Neuronal stem cell (in vitro differentiated cells): ENCODE measurements at regions not wholly inside any gene's neighbourhood (a gene's known extent, or its start where the extent isn't known, plus 50 kb on each side); places are given as distances from the start of the nearest gene placed in this dataset.

Source experiments
- DNase-seq: peaks from one replicate; pipeline ENCODE4 v3.0.0-alpha.2; 2013; ENCODE audit warnings: low spot score
- H2AFZ ChIP-seq: one replicate; pipeline ENCODE4 v1.6.1; 2013; ENCODE audit warnings: mild to moderate bottlenecking, low read length, inconsistent platforms
- H2AK5ac ChIP-seq: 2 replicates; pipeline ENCODE4 v1.6.1; 2013; ENCODE audit warnings: low read depth, mild to moderate bottlenecking, inconsistent platforms, low read length, moderate library complexity, mixed read lengths
- H2BK120ac ChIP-seq: 2 replicates; pipeline ENCODE4 v1.6.1; 2013; ENCODE audit warnings: low read depth, mild to moderate bottlenecking, inconsistent platforms, low read length, moderate library complexity, mixed read lengths
- H2BK12ac ChIP-seq: one replicate; pipeline ENCODE4 v1.6.1; 2013; ENCODE audit warnings: low read length, inconsistent platforms
- H2BK15ac ChIP-seq: 2 replicates; pipeline ENCODE4 v1.6.1; 2013; ENCODE audit warnings: mild to moderate bottlenecking, low read length, inconsistent platforms, mixed read lengths
- H2BK5ac ChIP-seq: one replicate; pipeline ENCODE4 v1.6.1; 2013; ENCODE audit warnings: inconsistent platforms, mild to moderate bottlenecking, low read length, moderate library complexity
- H3K14ac ChIP-seq: one replicate; pipeline ENCODE4 v1.6.1; 2013; ENCODE audit warnings: low read length, inconsistent platforms
- H3K18ac ChIP-seq: 2 replicates; pipeline ENCODE4 v1.6.1; 2013; ENCODE audit warnings: low read length, inconsistent platforms
- H3K23ac ChIP-seq: 2 replicates; pipeline ENCODE4 v1.6.1; 2013; ENCODE audit warnings: low read depth, mild to moderate bottlenecking, mixed read lengths, low read length, inconsistent platforms; ENCODE audit not compliant: poor library complexity
- H3K27ac ChIP-seq: replicated peaks from 3 replicates; pipeline ENCODE4 v1.5.1; 2013; ENCODE audit warnings: low read length, inconsistent platforms
- H3K27me3 ChIP-seq, 3 experiments: 2 replicates each; pipeline ENCODE4 v1.6.1; 2013; ENCODE audit warnings: low read length in 3 of 3, mild to moderate bottlenecking in 2 of 3, inconsistent platforms in 1 of 3, low read depth in 1 of 3, mixed read lengths in 1 of 3, moderate library complexity in 1 of 3; ENCODE audit not compliant: control insufficient read depth in 3 of 3, insufficient read depth in 3 of 3
- H3K36me3 ChIP-seq, 2 donors: replicated peaks in 1 of 2; 2 replicates each; pipeline ENCODE4 v1.6.1; 2013; ENCODE audit warnings: low read length in 2 of 2; ENCODE audit not compliant: control insufficient read depth in 2 of 2, insufficient read depth in 2 of 2
- H3K4ac ChIP-seq: 2 replicates; pipeline ENCODE4 v1.6.1; 2013; ENCODE audit warnings: inconsistent platforms, mild to moderate bottlenecking, low read length, moderate library complexity
- H3K4me1 ChIP-seq, 2 donors: 1 replicate in 1 of 2; 2 replicates in 1 of 2; pipeline ENCODE4 v1.6.1; 2013; ENCODE audit warnings: low read length in 2 of 2, low read depth in 1 of 2; ENCODE audit not compliant: control insufficient read depth in 2 of 2, insufficient read depth in 1 of 2
- H3K4me2 ChIP-seq: one replicate; pipeline ENCODE4 v1.6.1; 2013; ENCODE audit warnings: mild to moderate bottlenecking, low read length, inconsistent platforms; ENCODE audit not compliant: insufficient read depth, poor library complexity, severe bottlenecking
- H3K4me3 ChIP-seq, 2 donors: 2 replicates each; pipeline ENCODE4 v1.5.1; 2013; ENCODE audit warnings: low read length in 2 of 2, mild to moderate bottlenecking in 2 of 2, inconsistent platforms in 1 of 2, moderate library complexity in 1 of 2
- H3K79me1 ChIP-seq: one replicate; pipeline ENCODE4 v1.6.1; 2013; ENCODE audit warnings: low read depth, mild to moderate bottlenecking, inconsistent platforms, low read length, moderate library complexity
- H3K9ac ChIP-seq: one replicate; pipeline ENCODE4 v1.6.1; 2013; ENCODE audit warnings: mild to moderate bottlenecking, low read depth, low read length, inconsistent platforms; ENCODE audit not compliant: poor library complexity
- H3K9me3 ChIP-seq, 2 donors: replicated peaks in 1 of 2; 2 replicates each; pipeline versions ENCODE3 to v1.6.1; 2013; ENCODE audit warnings: low read length in 2 of 2, mild to moderate bottlenecking in 2 of 2, inconsistent platforms in 1 of 2, low read depth in 1 of 2, mixed read lengths in 1 of 2, moderate library complexity in 1 of 2; ENCODE audit not compliant: control insufficient read depth in 2 of 2, insufficient read depth in 1 of 2
- H4K8ac ChIP-seq: one replicate; pipeline ENCODE4 v1.6.1; 2013; ENCODE audit warnings: low read depth, mild to moderate bottlenecking, inconsistent platforms, low read length, moderate library complexity
- H4K91ac ChIP-seq: one replicate; pipeline ENCODE4 v1.6.1; 2013; ENCODE audit warnings: low read length, low read depth, mild to moderate bottlenecking, inconsistent platforms; ENCODE audit not compliant: poor library complexity
- WGBS, 2 donors: extraction: QIAGEN DNeasy Blood & Tissue Kit; methylation state at CpG; one replicate each; pipeline ENCODE4 v1.1.7; 2013; ENCODE audit warnings: missing lambda C conversion rate in 2 of 2, mixed read lengths in 1 of 2; ENCODE audit not compliant: insufficient read length in 2 of 2, insufficient replicate concordance in 1 of 2; ENCODE audit errors: extremely low coverage in 2 of 2; 5-methylcytosine and 5-hydroxymethylcytosine counted together

DNA sequence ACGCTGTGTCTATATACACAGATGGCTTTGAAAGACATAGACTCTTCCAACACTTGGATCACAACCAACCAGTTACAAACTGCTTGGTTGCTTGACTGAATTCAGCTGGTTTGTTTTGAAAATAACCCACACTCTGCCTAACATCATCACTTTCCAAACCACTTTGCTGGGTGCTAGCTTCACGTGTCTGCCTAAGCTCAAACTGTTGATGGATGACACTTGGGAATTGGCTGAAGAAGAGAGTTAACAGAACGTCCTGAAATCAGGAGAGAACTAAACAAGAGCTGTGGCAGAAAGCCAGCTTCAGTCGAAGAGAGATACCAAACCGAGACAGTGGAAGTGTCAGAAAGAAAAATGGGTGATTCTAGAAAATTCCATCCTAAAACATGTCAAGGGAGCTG lies 420.8 kb upstream of the AUTS2 start:
- no CpG with 5 or more reads among the region's 5 CpGs for WGBS, 2 donors
- DNase-seq: no peak
- H3K27ac ChIP-seq: no peak overlapping the region

DNA sequence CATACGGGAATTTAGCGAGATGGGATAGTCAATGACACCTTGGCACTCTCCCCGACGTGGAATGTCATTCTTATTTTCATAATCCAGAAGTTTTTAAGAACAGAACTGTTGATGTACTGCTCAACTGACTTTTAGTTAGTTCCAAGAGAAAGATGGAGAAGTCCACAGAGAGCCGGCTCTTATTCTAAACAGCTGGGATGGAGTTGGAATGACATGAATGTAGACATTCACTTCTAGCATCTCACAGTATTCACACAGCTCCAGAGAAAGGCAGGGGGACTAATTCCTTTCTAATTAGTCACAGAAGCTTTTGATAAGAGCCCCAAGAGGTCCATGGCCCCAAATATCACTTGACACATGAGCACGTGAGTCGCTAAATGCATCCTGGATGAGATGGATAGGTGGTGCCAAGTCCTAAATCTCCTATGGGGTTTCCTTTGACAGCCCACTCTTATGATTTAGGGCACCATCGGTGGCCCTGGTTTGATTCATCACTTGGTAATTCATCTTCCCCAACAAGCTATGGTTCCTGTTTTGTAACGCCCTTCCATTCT lies 420.3 kb upstream of the AUTS2 start:
- Histone ChIP-seq H3K23ac (no peak overlapping the region), H3K14ac (no peak overlapping the region), H2BK15ac (no peak overlapping the region), H2BK5ac (no peak overlapping the region), H3K27me3 (no peaks in the 10 kb centered on the region), H3K9me3 (peaks cover 0 to 4% of the 10 kb centered on the region in 2 donors), H3K27ac (no peak overlapping the region), H3K9ac (no peak overlapping the region), H3K4me3 (no peak overlapping the region), H2BK12ac (no peak overlapping the region), H2BK120ac (no peak overlapping the region), H3K4me2 (no peak overlapping the region), H3K79me1 (no peaks in the 10 kb centered on the region), H2AK5ac (no peak overlapping the region), H3K18ac (no peak overlapping the region), H4K91ac (no peak overlapping the region), H3K4me1 (no peaks in the 10 kb centered on the region), H3K36me3 (no peaks in the 10 kb centered on the region), H4K8ac (no peak overlapping the region), H2AFZ (no peak overlapping the region), H3K4ac (no peak overlapping the region)
- WGBS, 2 donors: no CpG with 5 or more reads among the region's 9 CpGs
- no peak for DNase-seq

More for the DNA sequence above, 420.8 kb upstream of the AUTS2 start:
- H3K4me3 ChIP-seq: no peak overlapping the region
- H4K91ac ChIP-seq: no peak overlapping the region
- H3K79me1 ChIP-seq: no peaks in the 10 kb centered on the region
- no peak overlapping the region for H3K4me2 ChIP-seq
- no peak overlapping the region for H3K9ac ChIP-seq
- H4K8ac ChIP-seq: no peak overlapping the region
- no peak overlapping the region for H2AFZ ChIP-seq
- H3K36me3 ChIP-seq: no peaks in the 10 kb centered on the region
- no peak overlapping the region for H2BK5ac ChIP-seq
- no peak overlapping the region for H3K14ac ChIP-seq
- no peak overlapping the region for H2BK15ac ChIP-seq
- peaks cover 0 to 4% of the 10 kb centered on the region in 2 donors for H3K9me3 ChIP-seq
- H2BK12ac ChIP-seq: no peak overlapping the region
- H2AK5ac ChIP-seq: no peak overlapping the region
- H3K4ac ChIP-seq: no peak overlapping the region
- H3K4me1 ChIP-seq: no peaks in the 10 kb centered on the region
- H2BK120ac ChIP-seq: no peak overlapping the region
- no peak overlapping the region for H3K23ac ChIP-seq
- no peaks in the 10 kb centered on the region for H3K27me3 ChIP-seq
- H3K18ac ChIP-seq: no peak overlapping the region

DNA sequence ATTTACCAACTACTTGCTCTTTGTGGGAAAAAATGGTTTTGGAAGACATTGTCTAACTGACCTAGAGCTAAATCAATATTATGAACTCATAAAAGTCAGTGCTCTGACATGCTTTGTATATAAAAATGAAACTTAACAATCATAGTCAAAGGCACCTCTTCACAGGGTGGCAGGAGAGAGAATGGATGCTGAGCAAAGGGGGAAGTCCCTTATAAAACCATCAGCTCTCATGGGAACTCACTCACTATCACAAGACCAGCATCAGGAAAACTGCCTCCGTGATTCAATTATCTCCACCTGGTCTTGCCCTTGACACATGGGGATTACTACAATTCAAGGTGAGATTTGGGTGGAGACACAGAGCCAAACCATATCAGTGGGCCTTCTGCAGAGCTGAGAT lies 417.6 kb upstream of the AUTS2 start:
- Histone ChIP-seq H4K91ac (no peak overlapping the region), H4K8ac (no peak overlapping the region), H3K9me3 (peaks cover 0 to 2% of the 10 kb centered on the region in 2 donors), H3K9ac (no peak overlapping the region), H3K23ac (no peak overlapping the region), H3K4ac (no peak overlapping the region), H3K27ac (no peak overlapping the region), H2BK120ac (no peak overlapping the region), H3K79me1 (no peaks in the 10 kb centered on the region), H2BK5ac (no peak overlapping the region), H2AFZ (no peak overlapping the region), H3K18ac (no peak overlapping the region), H3K14ac (no peak overlapping the region), H3K4me1 (no peaks in the 10 kb centered on the region), H3K4me3 (no peak overlapping the region), H3K36me3 (no peaks in the 10 kb centered on the region), H2BK15ac (no peak overlapping the region), H3K27me3 (no peaks in the 10 kb centered on the region), H2BK12ac (no peak overlapping the region), H2AK5ac (no peak overlapping the region), H3K4me2 (no peak overlapping the region)
- no peak for DNase-seq
- WGBS, 2 donors: no CpG with 5 or more reads among the region's 1 CpG

DNA sequence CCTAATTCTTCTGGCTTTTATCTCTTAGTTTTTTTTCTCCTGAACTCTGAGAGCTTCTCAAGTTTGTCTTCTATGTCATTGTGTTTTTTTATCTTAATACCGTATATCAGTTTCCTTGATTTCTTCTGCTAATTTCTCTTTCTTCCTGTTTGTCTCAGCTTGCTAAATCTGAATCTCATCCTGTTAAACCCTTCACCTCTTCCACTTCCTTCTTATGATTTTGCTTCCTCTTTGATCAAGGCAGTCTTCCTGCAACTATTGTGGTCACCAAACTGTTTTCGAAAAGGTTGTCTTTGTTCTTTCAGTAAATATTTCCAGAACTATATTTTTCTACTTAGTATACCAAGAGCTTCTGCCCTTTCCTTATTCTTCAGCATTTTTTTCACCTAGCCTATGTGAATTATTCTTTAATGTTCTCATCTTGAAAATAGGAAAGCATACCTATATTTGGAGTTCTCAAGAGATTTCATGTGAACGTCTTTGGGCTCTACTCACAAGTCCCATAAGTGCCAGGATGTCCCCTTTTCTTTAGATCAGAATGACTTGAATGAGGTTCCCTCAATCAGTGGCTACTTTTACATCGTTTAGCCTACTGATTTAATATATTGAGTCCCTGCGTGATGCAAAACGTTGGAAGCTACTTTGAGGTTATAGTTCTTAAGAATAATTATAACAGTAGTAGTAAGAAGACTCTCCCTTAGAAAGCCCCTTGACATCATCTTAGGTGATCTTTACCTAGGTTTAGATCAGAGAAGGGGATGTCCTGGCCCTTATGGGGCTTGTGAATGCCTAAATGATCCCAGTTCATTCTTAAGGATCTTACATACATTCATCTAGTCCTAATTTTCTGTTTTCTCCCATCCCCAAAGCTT lies 415.4 kb upstream of the AUTS2 start:
- Histone ChIP-seq H3K27ac (no peak overlapping the region), H2BK12ac (no peak overlapping the region), H3K9me3 (no peaks in the 10 kb centered on the region), H3K4me1 (no peaks in the 10 kb centered on the region), H4K91ac (no peak overlapping the region), H3K18ac (no peak overlapping the region), H3K4ac (no peak overlapping the region), H3K14ac (no peak overlapping the region), H2AFZ (no peak overlapping the region), H2BK5ac (no peak overlapping the region), H3K23ac (no peak overlapping the region), H3K79me1 (no peaks in the 10 kb centered on the region), H3K4me3 (no peak overlapping the region), H3K9ac (no peak overlapping the region), H2BK120ac (no peak overlapping the region), H3K27me3 (no peaks in the 10 kb centered on the region), H2BK15ac (no peak overlapping the region), H3K36me3 (no peaks in the 10 kb centered on the region), H2AK5ac (no peak overlapping the region), H3K4me2 (no peak overlapping the region), H4K8ac (no peak overlapping the region)
- no CpG with 5 or more reads among the region's 6 CpGs for WGBS, 2 donors
- DNase-seq: no peak
